Smooth muscle cell (in vitro differentiated cells): ENCODE measurements at regions not wholly inside any gene's neighbourhood (a gene's known extent, or its start where the extent isn't known, plus 50 kb on each side); places are given as distances from the start of the nearest gene placed in this dataset. TPM values are rescaled to one million over a fixed set of nuclear protein-coding genes. Genes with fewer than 3 reads are reported as not detected.

Experiments
- DNase-seq: peaks from one replicate; lab custom pipeline; 2025; ENCODE audit not compliant: unreplicated experiment; lab: John Stamatoyannopoulos, UW
- H2AFZ ChIP-seq: fragments of 200-600 bp; sonication (generic); 2 replicates; pipeline ENCODE4 v1.6.0; 2016; ENCODE audit warnings: antibody characterized with exemption, low read depth, mild to moderate bottlenecking
- H3F3A ChIP-seq: fragments of 200-600 bp; sonication (generic); 2 replicates; pipeline ENCODE4 v1.6.0; 2017; ENCODE audit warnings: antibody characterized with exemption, low read depth
- H3K27ac ChIP-seq: fragments of 200-600 bp; sonication (generic); 2 replicates; pipeline ENCODE4 v1.5.1; 2016; ENCODE audit warnings: low read depth, mild to moderate bottlenecking
- H3K27me3 ChIP-seq: fragments of 200-600 bp; sonication (generic); 2 replicates; pipeline ENCODE4 v1.6.1; 2016; ENCODE audit warnings: low read depth, mild to moderate bottlenecking
- H3K36me3 ChIP-seq: fragments of 200-600 bp; sonication (generic); 2 replicates; pipeline ENCODE4 v1.5.1; 2016; ENCODE audit warnings: low read depth
- H3K4me1 ChIP-seq: fragments of 200-600 bp; sonication (generic); 2 replicates; pipeline ENCODE4 v1.5.1; 2016; ENCODE audit warnings: low read depth
- H3K4me2 ChIP-seq: fragments of 200-600 bp; sonication (generic); 2 replicates; pipeline ENCODE4 v1.6.0; 2016; ENCODE audit warnings: mild to moderate bottlenecking
- H3K4me3 ChIP-seq: fragments of 200-600 bp; sonication (generic); 2 replicates; pipeline ENCODE4 v1.5.1; 2016; ENCODE audit warnings: mild to moderate bottlenecking
- H3K79me2 ChIP-seq: fragments of 200-600 bp; sonication (generic); 2 replicates; pipeline ENCODE4 v1.6.0; 2016; ENCODE audit warnings: low read depth, mild to moderate bottlenecking
- H3K9ac ChIP-seq: fragments of 200-600 bp; sonication (generic); 2 replicates; pipeline ENCODE4 v1.6.0; 2016; ENCODE audit warnings: low read depth
- H3K9me3 ChIP-seq: fragments of 200-600 bp; sonication (generic); replicated peaks from 2 replicates; pipeline ENCODE4 v1.5.1; 2016; ENCODE audit warnings: low read depth
- H4K20me1 ChIP-seq: fragments of 200-600 bp; sonication (generic); 2 replicates; pipeline ENCODE4 v1.6.0; 2016; ENCODE audit warnings: low read depth
- CTCF ChIP-seq: fragments of 200-600 bp; sonication (generic); IDR thresholded peaks from 2 replicates; pipeline ENCODE4 v1.5.1; 2017; ENCODE audit warnings: borderline replicate concordance, mild to moderate bottlenecking, antibody characterized with exemption; ENCODE audit not compliant: insufficient read depth, poor library complexity, severe bottlenecking
- WGBS: methylation state at CpG from one replicate; pipeline ENCODE4 v1.1.7; 2016; ENCODE audit warnings: low lambda C conversion rate; 5-methylcytosine and 5-hydroxymethylcytosine counted together
- small RNA-seq: library from RNA; depleted of rRNA; stranded (forward); fragments of <200 nt; gene quantifications from one replicate; pipeline ENCODE3, GENCODE V24; 2014

GRCh38 chr19:32294871-32295438 is 50.5 kb upstream of the ZNF507 start:
- no peak overlapping the region for H3K4me3 ChIP-seq
- no peak overlapping the region for H3K9ac ChIP-seq
- H3K9me3 ChIP-seq, result no peaks in the 10 kb centered on the region
- TF ChIP-seq CTCF, result no peak
- H3K4me1 ChIP-seq, result no peaks in the 10 kb centered on the region
- H3K36me3 ChIP-seq, result no peaks in the 10 kb centered on the region
- no peaks in the 10 kb centered on the region for H3K79me2 ChIP-seq
- no peak overlapping the region for H3K27ac ChIP-seq
- H4K20me1 ChIP-seq, result no peaks in the 10 kb centered on the region
- no peaks in the 10 kb centered on the region for H3F3A ChIP-seq
- DNase-seq, result no peak
- H3K27me3 ChIP-seq, result no peaks in the 10 kb centered on the region
- no peak overlapping the region for H2AFZ ChIP-seq
- WGBS, result 88% methylated on average over 6 of the region's 6 CpGs
- no peak overlapping the region for H3K4me2 ChIP-seq

Small RNA genes lying in the stretch of these regions (small RNA-seq; reads per million reads assigned to genes)
- not detected for gene AC011456.1
- not detected for gene RNA5SP471
- not detected for gene RNA5SP472
- gene RNU6-967P, result not detected
